ENCODE measurements at regions not wholly inside any gene's neighbourhood (a gene's known extent, or its start where the extent isn't known, plus 50 kb on each side); places are given as distances from the start of the nearest gene placed in this dataset.

DNA sequence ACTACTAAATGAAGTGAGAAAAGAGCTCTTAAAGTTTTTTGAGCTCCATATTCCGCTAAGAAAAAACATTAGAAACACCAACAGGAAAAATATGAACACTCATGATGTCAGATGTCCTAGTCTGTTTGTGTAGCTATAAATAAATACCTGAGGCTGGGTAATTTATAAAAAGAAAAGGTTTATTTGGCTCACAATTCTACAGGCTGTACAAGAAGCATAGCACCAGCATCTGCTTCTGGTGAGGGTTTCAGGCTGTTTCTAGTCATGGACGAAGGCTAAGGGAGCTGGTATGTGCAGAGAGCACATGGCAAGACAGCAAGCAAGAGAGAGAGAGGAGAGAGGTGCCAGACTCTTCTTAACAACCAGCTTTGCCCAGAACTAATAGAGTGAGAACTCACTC lies 186.2 kb downstream of the PLK2 start:
- intact Hi-C loops (cut with DNase I) = no loop called here
- no peaks in the 10 kb centered on the region for H3K36me3 ChIP-seq (replicated peaks in 1 of 2; ENCODE audit: insufficient read depth in 1 of 2, low read depth in 2 of 2)
- H3K27ac ChIP-seq = no peak overlapping the region
- ATAC-seq = no peak
- DNase-seq = no peak
- no peaks in the 10 kb centered on the region for H3K9me3 ChIP-seq
- 59 to 62% methylated on average over 2 of the region's 2 CpGs for WGBS, 2 donors
- TF ChIP-seq, protein P1, sequence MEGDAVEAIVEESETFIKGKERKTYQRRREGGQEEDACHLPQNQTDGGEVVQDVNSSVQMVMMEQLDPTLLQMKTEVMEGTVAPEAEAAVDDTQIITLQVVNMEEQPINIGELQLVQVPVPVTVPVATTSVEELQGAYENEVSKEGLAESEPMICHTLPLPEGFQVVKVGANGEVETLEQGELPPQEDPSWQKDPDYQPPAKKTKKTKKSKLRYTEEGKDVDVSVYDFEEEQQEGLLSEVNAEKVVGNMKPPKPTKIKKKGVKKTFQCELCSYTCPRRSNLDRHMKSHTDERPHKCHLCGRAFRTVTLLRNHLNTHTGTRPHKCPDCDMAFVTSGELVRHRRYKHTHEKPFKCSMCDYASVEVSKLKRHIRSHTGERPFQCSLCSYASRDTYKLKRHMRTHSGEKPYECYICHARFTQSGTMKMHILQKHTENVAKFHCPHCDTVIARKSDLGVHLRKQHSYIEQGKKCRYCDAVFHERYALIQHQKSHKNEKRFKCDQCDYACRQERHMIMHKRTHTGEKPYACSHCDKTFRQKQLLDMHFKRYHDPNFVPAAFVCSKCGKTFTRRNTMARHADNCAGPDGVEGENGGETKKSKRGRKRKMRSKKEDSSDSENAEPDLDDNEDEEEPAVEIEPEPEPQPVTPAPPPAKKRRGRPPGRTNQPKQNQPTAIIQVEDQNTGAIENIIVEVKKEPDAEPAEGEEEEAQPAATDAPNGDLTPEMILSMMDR (IDR thresholded peaks at IDR 0.05) = no peak
- TF ChIP-seq POLR2A (IDR thresholded peaks at IDR 0.05) = no peak
- H3K4me1 ChIP-seq = no peaks in the 10 kb centered on the region
- H3K27me3 ChIP-seq = no peaks in the 10 kb centered on the region
- H3K4me3 ChIP-seq = no peak overlapping the region

DNA sequence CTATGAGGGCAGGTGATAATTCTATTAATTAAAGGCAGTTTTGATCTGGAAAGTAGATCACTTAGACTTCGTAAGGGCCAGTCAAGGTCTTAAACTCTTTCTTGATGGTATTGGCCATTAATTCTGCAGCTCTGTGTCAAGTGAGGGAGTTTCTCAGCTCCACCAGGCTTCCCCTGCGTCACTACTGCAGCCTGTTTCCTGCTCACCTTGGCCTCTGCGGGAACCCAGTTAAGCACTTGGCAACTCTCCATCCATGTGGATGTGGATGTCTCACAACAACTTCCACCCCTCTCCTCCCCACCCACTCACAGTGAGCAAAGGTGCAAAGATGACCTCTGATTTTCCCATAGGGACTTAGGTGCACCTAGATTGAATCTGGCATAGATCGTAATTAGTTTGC lies 191.6 kb downstream of the PLK2 start:
- Histone ChIP-seq H3K4me1 (no peaks in the 10 kb centered on the region), H3K9me3 (no peaks in the 10 kb centered on the region), H3K4me3 (no peak overlapping the region), H3K27ac (no peak overlapping the region), H3K36me3 (replicated peaks in 1 of 2; ENCODE audit: insufficient read depth in 1 of 2, low read depth in 2 of 2) (no peaks in the 10 kb centered on the region), H3K27me3 (no peaks in the 10 kb centered on the region)
- DNase-seq (peak in 1 of 4 donors; percentile 24), ATAC-seq (no peak)
- 61 to 72% methylated on average over 4 of the region's 4 CpGs for WGBS, 2 donors
- no peak for TF ChIP-seq POLR2A (IDR thresholded peaks at IDR 0.05)
- TF ChIP-seq, protein P1 (IDR thresholded peaks at IDR 0.05) = no peak
- intact Hi-C loops (cut with DNase I) = no loop called here

DNA sequence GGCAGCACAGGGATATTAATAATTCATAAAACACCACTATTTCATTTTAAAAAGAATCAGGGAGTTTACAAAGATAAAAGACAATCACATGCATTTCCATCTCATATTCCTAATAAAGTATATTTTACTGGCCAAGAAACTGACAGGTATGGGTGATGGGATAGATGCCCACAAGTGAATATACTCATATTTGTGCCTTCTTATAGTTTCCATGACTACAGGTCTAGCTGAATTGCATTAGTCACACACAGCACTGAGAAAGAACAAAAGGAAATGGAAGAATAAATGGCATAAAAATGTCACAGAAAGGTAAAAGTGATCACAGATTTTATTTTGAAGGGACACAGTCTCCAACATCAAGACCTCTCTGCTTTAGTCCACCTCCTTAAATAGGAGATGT lies 193.5 kb downstream of the PLK2 start:
- H3K4me1 ChIP-seq = no peaks in the 10 kb centered on the region
- no peak overlapping the region for H3K4me3 ChIP-seq
- H3K9me3 ChIP-seq = no peaks in the 10 kb centered on the region
- intact Hi-C loops (cut with DNase I) = no loop called here
- H3K36me3 ChIP-seq (replicated peaks in 1 of 2; ENCODE audit: insufficient read depth in 1 of 2, low read depth in 2 of 2) = no peaks in the 10 kb centered on the region
- H3K27ac ChIP-seq = no peak overlapping the region
- ATAC-seq (no peak), DNase-seq (no peak)
- TF ChIP-seq POLR2A (IDR thresholded peaks at IDR 0.05) = no peak
- TF ChIP-seq, protein P1 (IDR thresholded peaks at IDR 0.05) = no peak
- no peaks in the 10 kb centered on the region for H3K27me3 ChIP-seq

DNA sequence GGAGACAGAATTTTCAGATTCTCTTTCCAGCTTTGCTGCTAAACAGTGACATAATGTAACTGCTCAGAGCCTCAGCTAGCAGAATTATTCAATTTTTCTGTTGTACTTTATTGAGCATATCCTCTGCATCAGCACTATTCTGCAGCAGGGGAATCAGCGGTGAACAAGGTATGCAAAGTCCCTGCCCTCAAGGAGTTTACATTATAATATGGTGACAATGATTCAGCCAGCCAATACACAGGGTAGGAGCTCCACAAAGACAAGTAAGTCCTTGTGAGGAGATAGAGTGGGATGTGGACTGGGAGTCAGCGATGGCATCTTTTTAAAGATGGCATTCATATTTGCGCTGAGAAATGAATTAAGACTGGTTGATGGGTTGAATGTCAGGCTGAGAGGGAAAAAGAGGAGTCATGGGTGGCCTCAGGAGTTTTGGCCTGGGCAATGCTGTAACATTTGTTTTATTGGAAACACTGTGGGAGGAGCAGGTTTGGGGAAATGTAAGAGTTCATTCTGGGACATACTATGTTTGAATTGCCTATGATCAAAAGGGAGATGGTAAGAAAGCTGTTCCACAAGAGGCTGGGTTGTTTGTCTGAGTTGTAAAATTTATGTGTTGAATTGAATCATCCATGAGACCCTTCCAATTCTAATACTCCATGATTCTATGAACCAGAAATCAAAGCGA lies 194.5 kb downstream of the PLK2 start:
- no peaks in the 10 kb centered on the region for H3K36me3 ChIP-seq (replicated peaks in 1 of 2; ENCODE audit: insufficient read depth in 1 of 2, low read depth in 2 of 2)
- no peaks in the 10 kb centered on the region for H3K9me3 ChIP-seq
- intact Hi-C loops (cut with DNase I) = no loop called here
- TF ChIP-seq, protein P1 (IDR thresholded peaks at IDR 0.05) = no peak
- no peak for TF ChIP-seq POLR2A (IDR thresholded peaks at IDR 0.05)
- DNase-seq (no peak), ATAC-seq (no peak)
- WGBS, 2 donors = 92 to 100% methylated on average over 4 of the region's 4 CpGs
- no peaks in the 10 kb centered on the region for H3K27me3 ChIP-seq
- H3K27ac ChIP-seq = no peak overlapping the region
- H3K4me1 ChIP-seq = no peaks in the 10 kb centered on the region
- H3K4me3 ChIP-seq = no peak overlapping the region

DNA sequence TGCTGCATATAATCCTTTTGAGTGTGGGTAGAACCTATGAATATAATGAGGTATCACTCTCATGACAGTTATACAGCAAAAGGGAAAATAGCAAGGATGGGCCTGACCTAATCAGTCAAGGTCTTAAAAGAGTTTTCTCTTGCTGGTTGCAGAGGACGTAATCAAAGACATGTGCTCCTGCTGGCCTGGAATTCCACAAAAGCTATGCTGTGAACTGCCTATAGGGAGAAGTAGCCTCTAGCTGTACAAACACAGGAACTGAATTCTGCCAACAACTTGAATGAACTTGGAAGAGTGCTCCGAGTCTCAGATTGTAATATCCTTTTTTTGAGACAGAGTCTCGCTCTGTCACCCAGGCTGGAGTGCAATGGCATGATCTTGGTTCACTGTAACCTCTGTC lies 195.6 kb downstream of the PLK2 start:
- H3K9me3 ChIP-seq = no peaks in the 10 kb centered on the region
- intact Hi-C loops (cut with DNase I) = no loop called here
- DNase-seq = no peak
- peaks cover 4% of the 10 kb centered on the region for H3K4me1 ChIP-seq
- H3K36me3 ChIP-seq (replicated peaks in 1 of 2; ENCODE audit: insufficient read depth in 1 of 2, low read depth in 2 of 2) = no peaks in the 10 kb centered on the region
- TF ChIP-seq, protein P1 (IDR thresholded peaks at IDR 0.05) = no peak
- no peak for TF ChIP-seq POLR2A (IDR thresholded peaks at IDR 0.05)
- WGBS, 2 donors = 84 to 90% methylated on average over 3 of the region's 3 CpGs
- no peaks in the 10 kb centered on the region for H3K27me3 ChIP-seq
- H3K27ac ChIP-seq = no peak overlapping the region
- ATAC-seq = no peak
- no peak overlapping the region for H3K4me3 ChIP-seq
